Erythroblast (primary cell): ENCODE measurements at regions not wholly inside any gene's neighbourhood (a gene's known extent, or its start where the extent isn't known, plus 50 kb on each side); places are given as distances from the start of the nearest gene placed in this dataset.

Experiments used
- GATA1 ChIP-seq: IDR thresholded peaks from 2 replicates; pipeline ENCODE4 v1.6.1; 2011; ENCODE audit warnings: low read depth, mild to moderate bottlenecking, control low read depth, low read length, moderate library complexity
- POLR2A ChIP-seq: IDR thresholded peaks from 2 replicates; pipeline ENCODE4 v1.6.1; 2011; ENCODE audit warnings: mild to moderate bottlenecking, low read length

DNA sequence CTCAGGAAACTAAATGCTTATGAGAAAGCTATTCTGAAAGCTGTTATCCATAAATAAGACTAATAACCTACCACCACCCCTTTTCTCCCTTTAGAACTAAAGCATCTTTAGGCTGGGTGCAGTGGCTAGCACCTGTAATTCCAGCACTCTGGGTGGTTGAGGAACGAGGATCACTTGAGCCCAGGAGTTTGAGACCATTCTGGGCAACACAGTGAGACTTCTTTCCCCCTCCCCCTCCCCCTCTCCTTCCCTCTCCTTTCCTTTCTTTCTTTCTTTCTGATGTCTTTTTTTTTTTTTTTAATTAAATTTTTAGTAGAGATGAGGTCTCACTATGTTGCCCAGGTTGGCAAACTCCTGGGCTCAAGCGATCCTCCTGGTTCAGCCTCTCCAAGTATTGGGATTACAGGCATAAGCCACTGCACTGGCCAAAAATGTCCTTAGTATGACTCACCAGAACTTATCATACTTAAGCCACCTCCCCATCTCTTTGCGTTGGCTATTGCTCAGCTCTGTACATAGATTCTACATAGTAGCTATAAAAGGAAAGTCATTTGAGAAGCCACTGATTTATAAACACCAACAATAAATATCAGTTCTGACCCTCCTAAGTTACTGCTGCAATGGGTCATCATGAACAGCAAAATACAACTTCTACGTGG is 54.8 kb upstream of the SPDEF start:
- no peak for TF ChIP-seq POLR2A
- no peak for TF ChIP-seq GATA1
